ENCODE measurements at regions not wholly inside any gene's neighbourhood (a gene's known extent, or its start where the extent isn't known, plus 50 kb on each side); places are given as distances from the start of the nearest gene placed in this dataset.

GRCh38 chr16:26273607-26274006, 581.8 kb downstream of the HS3ST4 start:
- DNase-seq (ENCODE audit: low spot score) (no peak), ATAC-seq (ENCODE audit: insufficient number of reproducible peaks, low FRiP score, low read depth) (no peak)
- Histone ChIP-seq H3K4me3 (no peak overlapping the region), H3K9me3 (no peaks in the 10 kb centered on the region), H3K27me3 (replicated peaks; ENCODE audit: insufficient read depth) (no peaks in the 10 kb centered on the region), H3K27ac (no peak overlapping the region), H3K4me1 (ENCODE audit: control insufficient read depth in 1 of 2, low read depth in 2 of 2) (no peaks in the 10 kb centered on the region), H3K36me3 (no peaks in the 10 kb centered on the region)
- no peak for TF ChIP-seq CTCF (IDR thresholded peaks at IDR 0.05)

- DNase-seq (ENCODE audit: low spot score): no peak
- no peak for ATAC-seq (ENCODE audit: insufficient number of reproducible peaks, low FRiP score, low read depth)
- Histone ChIP-seq H3K4me1 (ENCODE audit: control insufficient read depth in 1 of 2, low read depth in 2 of 2) (no peaks in the 10 kb centered on the region), H3K4me3 (no peak overlapping the region), H3K36me3 (no peaks in the 10 kb centered on the region), H3K27me3 (replicated peaks; ENCODE audit: insufficient read depth) (no peaks in the 10 kb centered on the region), H3K9me3 (no peaks in the 10 kb centered on the region), H3K27ac (no peak overlapping the region)
- no peak for TF ChIP-seq CTCF (IDR thresholded peaks at IDR 0.05)
Measured at GRCh38 chr16:26275021-26275590, 583.3 kb downstream of the HS3ST4 start.

GRCh38 chr16:26276289-26276688, 584.5 kb downstream of the HS3ST4 start:
- Histone ChIP-seq H3K4me3 (no peak overlapping the region), H3K27ac (no peak overlapping the region), H3K27me3 (replicated peaks; ENCODE audit: insufficient read depth) (no peaks in the 10 kb centered on the region), H3K9me3 (no peaks in the 10 kb centered on the region), H3K4me1 (ENCODE audit: control insufficient read depth in 1 of 2, low read depth in 2 of 2) (no peaks in the 10 kb centered on the region), H3K36me3 (no peaks in the 10 kb centered on the region)
- TF ChIP-seq CTCF (IDR thresholded peaks at IDR 0.05): no peak
- DNase-seq (ENCODE audit: low spot score) (no peak), ATAC-seq (ENCODE audit: insufficient number of reproducible peaks, low FRiP score, low read depth) (no peak)

GRCh38 chr16:26281381-26282110, 589.8 kb downstream of the HS3ST4 start:
- Histone ChIP-seq H3K27me3 (replicated peaks; ENCODE audit: insufficient read depth) (no peaks in the 10 kb centered on the region), H3K36me3 (no peaks in the 10 kb centered on the region), H3K27ac (no peak overlapping the region), H3K9me3 (no peaks in the 10 kb centered on the region), H3K4me1 (ENCODE audit: control insufficient read depth in 1 of 2, low read depth in 2 of 2) (no peaks in the 10 kb centered on the region), H3K4me3 (no peak overlapping the region)
- no peak for TF ChIP-seq CTCF (IDR thresholded peaks at IDR 0.05)
- ATAC-seq (ENCODE audit: insufficient number of reproducible peaks, low FRiP score, low read depth) (no peak), DNase-seq (ENCODE audit: low spot score) (no peak)

GRCh38 chr16:26295625-26296304, 604.0 kb downstream of the HS3ST4 start:
- H3K4me3 ChIP-seq: no peak overlapping the region
- H3K27me3 ChIP-seq (replicated peaks; ENCODE audit: insufficient read depth): no peaks in the 10 kb centered on the region
- ATAC-seq (ENCODE audit: insufficient number of reproducible peaks, low FRiP score, low read depth) (no peak), DNase-seq (ENCODE audit: low spot score) (no peak)
- H3K9me3 ChIP-seq: no peaks in the 10 kb centered on the region
- no peak for TF ChIP-seq CTCF (IDR thresholded peaks at IDR 0.05)
- no peaks in the 10 kb centered on the region for H3K4me1 ChIP-seq (ENCODE audit: control insufficient read depth in 1 of 2, low read depth in 2 of 2)
- H3K27ac ChIP-seq: no peak overlapping the region
- H3K36me3 ChIP-seq: no peaks in the 10 kb centered on the region
